ENCODE measurements at regions not wholly inside any gene's neighbourhood (a gene's known extent, or its start where the extent isn't known, plus 50 kb on each side); places are given as distances from the start of the nearest gene placed in this dataset.

GRCh38 chr10:44471410-44471809 is 86.5 kb upstream of the CXCL12 start:
- Mint-ChIP-seq H3K36me3 (no peaks in the 10 kb centered on the region), H3K27me3 (peaks cover 2 to 18% of the 10 kb centered on the region in 2 donors), H3K27ac (no peak overlapping the region), H3K9me3 (peaks cover 0 to 2% (median 0%) of the 10 kb centered on the region in 3 donors), H3K4me1 (no peaks in the 10 kb centered on the region), H3K4me3 (no peak overlapping the region)
- Histone ChIP-seq H3K27ac (ENCODE audit: low read length) (no peak overlapping the region), H3K27me3 (replicated peaks in 1 of 2; ENCODE audit: control insufficient read depth in 2 of 2, extremely low read depth in 1 of 2, insufficient read depth in 2 of 2, low read length in 1 of 2) (peaks cover 0 to 15% of the 10 kb centered on the region in 2 experiments), H3K36me3 (ENCODE audit: control insufficient read depth in 2 of 2, extremely low read depth in 1 of 2, insufficient read depth in 1 of 2, low read length in 1 of 2) (no peaks in the 10 kb centered on the region), H3K9me3 (no peaks in the 10 kb centered on the region), H3K4me3 (ENCODE audit: control insufficient read depth in 1 of 2, extremely low read depth in 1 of 2, low read length in 1 of 2) (no peak overlapping the region), H3K4me1 (ENCODE audit: control insufficient read depth in 1 of 2, extremely low read depth in 1 of 2, insufficient read depth in 2 of 2, low read length in 2 of 2) (no peaks in the 10 kb centered on the region)
- CTCF ChIA-PET = no interaction called here
- 83% methylated on average over 3 of the region's 5 CpGs for WGBS (ENCODE audit: insufficient coverage)
- POLR2A ChIA-PET = no interaction called here
- no peak for ATAC-seq (replicated peaks in 1 of 4)
- DNase-seq = no peak

DNA sequence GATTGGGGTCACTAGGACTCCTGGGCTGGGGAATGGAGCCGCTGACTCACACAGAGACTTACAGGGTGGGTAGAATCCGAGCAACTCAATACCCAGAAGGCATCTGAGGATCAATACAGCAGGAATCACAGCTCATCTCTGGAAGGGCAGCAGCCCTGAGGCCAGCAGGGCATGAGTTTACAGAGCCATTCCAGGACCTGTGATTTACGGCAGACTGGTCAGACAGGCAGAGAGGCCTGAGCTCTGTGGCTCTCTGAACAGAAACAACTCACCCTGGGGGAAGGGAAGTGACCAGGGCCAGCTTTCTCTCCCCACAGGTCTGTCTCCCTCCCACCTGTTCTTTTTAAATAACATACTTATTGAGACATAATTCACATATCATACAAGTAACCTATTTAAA is 88.2 kb upstream of the CXCL12 start:
- Mint-ChIP-seq H3K4me1 (no peaks in the 10 kb centered on the region), H3K9me3 (peaks cover 0 to 2% (median 0%) of the 10 kb centered on the region in 3 donors), H3K4me3 (no peak overlapping the region), H3K27ac (no peak overlapping the region), H3K36me3 (no peaks in the 10 kb centered on the region), H3K27me3 (peaks cover 2 to 7% of the 10 kb centered on the region in 2 donors)
- Histone ChIP-seq H3K36me3 (ENCODE audit: control insufficient read depth in 2 of 2, extremely low read depth in 1 of 2, insufficient read depth in 1 of 2, low read length in 1 of 2) (no peaks in the 10 kb centered on the region), H3K27me3 (replicated peaks in 1 of 2; ENCODE audit: control insufficient read depth in 2 of 2, extremely low read depth in 1 of 2, insufficient read depth in 2 of 2, low read length in 1 of 2) (peaks cover 0 to 10% of the 10 kb centered on the region in 2 experiments), H3K9me3 (no peaks in the 10 kb centered on the region), H3K4me3 (ENCODE audit: control insufficient read depth in 1 of 2, extremely low read depth in 1 of 2, low read length in 1 of 2) (no peak overlapping the region), H3K27ac (ENCODE audit: low read length) (no peak overlapping the region), H3K4me1 (ENCODE audit: control insufficient read depth in 1 of 2, extremely low read depth in 1 of 2, insufficient read depth in 2 of 2, low read length in 2 of 2) (no peaks in the 10 kb centered on the region)
- POLR2A ChIA-PET = interaction anchor here in 1 of 2 donors (0.7 kb wide), 1 partner anchor 137 kb away, joined by 4 read pairs; no protein-coding TSS in a partner anchor
- WGBS (ENCODE audit: insufficient coverage) = 80% methylated on average over 3 of the region's 3 CpGs
- CTCF ChIA-PET = no interaction called here
- DNase-seq = no peak
- ATAC-seq (replicated peaks in 1 of 4) = no peak

DNA sequence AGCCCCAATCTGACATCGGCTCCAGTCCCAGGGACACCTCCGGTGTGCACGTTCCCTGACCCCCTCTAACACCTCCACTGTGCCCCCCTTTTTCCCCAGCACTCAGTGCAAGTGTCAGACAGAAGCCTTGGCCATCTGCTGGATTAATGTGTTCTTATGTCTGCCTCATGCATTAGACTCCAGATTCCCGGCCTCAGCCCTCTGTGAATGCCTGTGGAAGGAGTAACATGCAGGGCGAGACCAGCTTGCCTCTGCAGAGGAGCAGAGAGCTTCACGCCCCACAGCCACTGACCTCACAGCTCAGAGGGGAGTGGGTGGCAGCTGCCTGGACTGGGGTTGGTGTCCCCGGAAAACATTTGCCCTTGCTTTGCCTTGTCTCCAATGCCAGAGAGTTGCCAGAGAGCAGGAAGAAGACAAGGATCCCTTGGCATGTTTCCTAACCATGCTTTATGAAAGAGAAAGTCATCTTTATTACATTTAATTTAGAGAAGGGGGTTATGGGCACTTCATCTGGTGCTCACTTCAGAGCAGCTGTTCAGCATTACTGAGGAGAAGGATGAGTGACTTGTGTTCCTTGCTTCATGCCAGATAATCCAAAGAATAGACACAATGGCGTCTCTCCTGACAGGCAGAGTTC is 91.6 kb upstream of the CXCL12 start:
- DNase-seq (no peak), ATAC-seq (replicated peaks in 1 of 4) (no peak)
- ChIA-PET POLR2A (no interaction called here), CTCF (no interaction called here)
- Histone ChIP-seq H3K4me1 (ENCODE audit: control insufficient read depth in 1 of 2, extremely low read depth in 1 of 2, insufficient read depth in 2 of 2, low read length in 2 of 2) (no peaks in the 10 kb centered on the region), H3K9me3 (no peaks in the 10 kb centered on the region), H3K36me3 (ENCODE audit: control insufficient read depth in 2 of 2, extremely low read depth in 1 of 2, insufficient read depth in 1 of 2, low read length in 1 of 2) (no peaks in the 10 kb centered on the region), H3K4me3 (ENCODE audit: control insufficient read depth in 1 of 2, extremely low read depth in 1 of 2, low read length in 1 of 2) (no peak overlapping the region), H3K27me3 (replicated peaks in 1 of 2; ENCODE audit: control insufficient read depth in 2 of 2, extremely low read depth in 1 of 2, insufficient read depth in 2 of 2, low read length in 1 of 2) (peaks cover 0 to under 1% of the 10 kb centered on the region in 2 experiments), H3K27ac (ENCODE audit: low read length) (no peak overlapping the region)
- H3K27me3 Mint-ChIP-seq = peaks cover 2 to 7% of the 10 kb centered on the region in 2 donors
- no peaks in the 10 kb centered on the region for H3K4me1 Mint-ChIP-seq
- no peak overlapping the region for H3K4me3 Mint-ChIP-seq
- peaks cover 0 to 2% (median 2%) of the 10 kb centered on the region in 3 donors for H3K9me3 Mint-ChIP-seq
- H3K27ac Mint-ChIP-seq = no peak overlapping the region
- 76% methylated on average over 6 of the region's 8 CpGs for WGBS (ENCODE audit: insufficient coverage)
- H3K36me3 Mint-ChIP-seq = no peaks in the 10 kb centered on the region

DNA sequence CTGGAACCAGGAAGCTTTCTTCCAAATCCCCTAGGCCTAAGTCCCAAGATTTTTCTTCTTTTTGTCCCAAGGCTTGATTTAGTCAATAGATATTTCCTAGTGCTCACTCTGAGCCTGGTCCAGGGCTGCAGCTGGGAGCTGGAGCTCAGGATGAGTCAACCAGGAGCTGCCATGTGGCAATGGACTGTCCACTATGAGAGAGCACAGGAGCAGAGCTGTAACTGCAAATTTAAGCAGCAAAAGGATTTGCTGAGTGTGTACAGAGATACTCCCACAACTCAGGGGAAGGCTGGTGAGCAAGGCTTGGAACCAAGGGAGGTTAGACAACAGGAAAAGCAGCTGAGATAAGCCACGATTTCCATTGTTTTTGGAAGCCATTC is 92.1 kb upstream of the CXCL12 start:
- Mint-ChIP-seq H3K27ac (no peak overlapping the region), H3K9me3 (peaks cover 0 to 4% (median 2%) of the 10 kb centered on the region in 3 donors), H3K36me3 (no peaks in the 10 kb centered on the region), H3K4me3 (no peak overlapping the region), H3K4me1 (no peaks in the 10 kb centered on the region), H3K27me3 (peaks cover 2 to 7% of the 10 kb centered on the region in 2 donors)
- CTCF ChIA-PET = no interaction called here
- WGBS (ENCODE audit: insufficient coverage) = 20% methylated on average over 1 of the region's 1 CpG
- H3K4me3 ChIP-seq (ENCODE audit: control insufficient read depth in 1 of 2, extremely low read depth in 1 of 2, low read length in 1 of 2) = no peak overlapping the region
- H3K27ac ChIP-seq (ENCODE audit: low read length) = no peak overlapping the region
- no peak for ATAC-seq (replicated peaks in 1 of 4)
- H3K36me3 ChIP-seq (ENCODE audit: control insufficient read depth in 2 of 2, extremely low read depth in 1 of 2, insufficient read depth in 1 of 2, low read length in 1 of 2) = no peaks in the 10 kb centered on the region
- POLR2A ChIA-PET = no interaction called here
- H3K27me3 ChIP-seq (replicated peaks in 1 of 2; ENCODE audit: control insufficient read depth in 2 of 2, extremely low read depth in 1 of 2, insufficient read depth in 2 of 2, low read length in 1 of 2) = no peaks in the 10 kb centered on the region
- no peak for DNase-seq
- no peaks in the 10 kb centered on the region for H3K9me3 ChIP-seq
- no peaks in the 10 kb centered on the region for H3K4me1 ChIP-seq (ENCODE audit: control insufficient read depth in 1 of 2, extremely low read depth in 1 of 2, insufficient read depth in 2 of 2, low read length in 2 of 2)

- DNase-seq (no peak), ATAC-seq (replicated peaks in 1 of 4) (no peak)
- Mint-ChIP-seq H3K27ac (no peak overlapping the region), H3K4me3 (no peak overlapping the region), H3K9me3 (peaks cover 0 to 4% (median 2%) of the 10 kb centered on the region in 3 donors), H3K4me1 (no peaks in the 10 kb centered on the region), H3K27me3 (peaks cover 2 to 7% of the 10 kb centered on the region in 2 donors), H3K36me3 (no peaks in the 10 kb centered on the region)
- 20% methylated on average over 1 of the region's 2 CpGs for WGBS (ENCODE audit: insufficient coverage)
- Histone ChIP-seq H3K4me3 (ENCODE audit: control insufficient read depth in 1 of 2, extremely low read depth in 1 of 2, low read length in 1 of 2) (no peak overlapping the region), H3K27me3 (replicated peaks in 1 of 2; ENCODE audit: control insufficient read depth in 2 of 2, extremely low read depth in 1 of 2, insufficient read depth in 2 of 2, low read length in 1 of 2) (no peaks in the 10 kb centered on the region), H3K4me1 (ENCODE audit: control insufficient read depth in 1 of 2, extremely low read depth in 1 of 2, insufficient read depth in 2 of 2, low read length in 2 of 2) (no peaks in the 10 kb centered on the region), H3K9me3 (no peaks in the 10 kb centered on the region), H3K36me3 (ENCODE audit: control insufficient read depth in 2 of 2, extremely low read depth in 1 of 2, insufficient read depth in 1 of 2, low read length in 1 of 2) (no peaks in the 10 kb centered on the region), H3K27ac (ENCODE audit: low read length) (no peak overlapping the region)
- ChIA-PET POLR2A (no interaction called here), CTCF (no interaction called here)
Observed at GRCh38 chr10:44478040-44478439, 93.1 kb upstream of the CXCL12 start.

DNA sequence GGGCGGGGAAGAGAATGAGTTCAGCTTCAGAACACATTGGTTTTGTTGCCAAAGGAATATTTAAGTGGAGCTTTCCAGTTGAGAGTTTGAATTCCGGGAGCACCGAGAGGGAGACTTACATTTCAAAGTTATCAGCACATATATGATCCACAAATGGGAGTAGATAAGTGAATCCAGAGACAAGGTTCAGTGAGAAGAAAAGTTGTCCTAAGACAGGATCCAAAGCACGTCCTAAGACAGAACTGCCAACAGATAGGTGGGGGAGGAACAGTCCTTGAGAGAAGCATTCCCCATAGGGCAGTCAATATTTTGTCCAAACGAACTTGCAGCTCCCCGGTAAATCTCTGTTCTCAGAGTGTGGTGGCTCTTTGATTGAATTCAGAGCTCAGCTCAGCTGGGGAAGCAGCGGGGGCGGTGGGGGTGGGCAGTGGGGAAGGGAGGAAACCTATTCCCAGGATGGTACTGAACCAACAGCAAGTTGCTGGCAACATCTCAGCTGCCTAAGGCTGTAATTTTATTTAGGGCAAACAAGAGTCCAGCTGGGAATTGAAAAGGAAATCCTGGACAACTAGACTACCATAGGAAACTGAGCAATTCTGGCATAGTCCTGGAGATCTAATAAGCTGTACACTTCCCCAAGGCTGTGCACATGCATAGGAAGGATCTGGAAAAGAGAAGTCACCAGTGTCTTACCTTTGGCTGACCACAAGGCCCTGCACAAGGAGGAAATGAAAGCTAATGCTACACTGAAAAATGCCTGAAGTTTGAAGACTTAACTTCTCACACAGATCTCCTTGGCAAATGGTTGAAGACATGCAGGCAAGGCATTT is 94.2 kb upstream of the CXCL12 start:
- no peak for ATAC-seq (replicated peaks in 1 of 4)
- no peak for DNase-seq
- 51% methylated on average over 2 of the region's 8 CpGs for WGBS (ENCODE audit: insufficient coverage)
- H3K36me3 Mint-ChIP-seq = no peaks in the 10 kb centered on the region
- Histone ChIP-seq H3K4me1 (ENCODE audit: control insufficient read depth in 1 of 2, extremely low read depth in 1 of 2, insufficient read depth in 2 of 2, low read length in 2 of 2) (no peaks in the 10 kb centered on the region), H3K4me3 (ENCODE audit: control insufficient read depth in 1 of 2, extremely low read depth in 1 of 2, low read length in 1 of 2) (no peak overlapping the region), H3K27ac (ENCODE audit: low read length) (no peak overlapping the region), H3K36me3 (ENCODE audit: control insufficient read depth in 2 of 2, extremely low read depth in 1 of 2, insufficient read depth in 1 of 2, low read length in 1 of 2) (no peaks in the 10 kb centered on the region), H3K27me3 (replicated peaks in 1 of 2; ENCODE audit: control insufficient read depth in 2 of 2, extremely low read depth in 1 of 2, insufficient read depth in 2 of 2, low read length in 1 of 2) (no peaks in the 10 kb centered on the region), H3K9me3 (no peaks in the 10 kb centered on the region)
- CTCF ChIA-PET = no interaction called here
- POLR2A ChIA-PET = no interaction called here
- peaks cover 2 to 5% of the 10 kb centered on the region in 2 donors for H3K27me3 Mint-ChIP-seq
- H3K4me3 Mint-ChIP-seq = no peak overlapping the region
- peaks cover 0 to 4% (median 2%) of the 10 kb centered on the region in 3 donors for H3K9me3 Mint-ChIP-seq
- no peaks in the 10 kb centered on the region for H3K4me1 Mint-ChIP-seq
- no peak overlapping the region for H3K27ac Mint-ChIP-seq
